HUDEP-2 (cell line): ENCODE measurements at regions not wholly inside any gene's neighbourhood (a gene's known extent, or its start where the extent isn't known, plus 50 kb on each side); places are given as distances from the start of the nearest gene placed in this dataset.
"Not testable (repeated sequence)": the region's sequence is repeated elsewhere in the genome, so short reads cannot be mapped to it uniquely, and the experiment has no call there.

ENCODE experiments used
- DNase-seq, 76 experiments: peaks; one replicate each; lab custom pipeline; 2025; ENCODE audit not compliant: unreplicated experiment in 76 of 76; lab: John Stamatoyannopoulos, UW

GRCh38 chr20:48492015-48492714, 335.6 kb downstream of the PREX1 start:
- no peak for DNase-seq

DNA sequence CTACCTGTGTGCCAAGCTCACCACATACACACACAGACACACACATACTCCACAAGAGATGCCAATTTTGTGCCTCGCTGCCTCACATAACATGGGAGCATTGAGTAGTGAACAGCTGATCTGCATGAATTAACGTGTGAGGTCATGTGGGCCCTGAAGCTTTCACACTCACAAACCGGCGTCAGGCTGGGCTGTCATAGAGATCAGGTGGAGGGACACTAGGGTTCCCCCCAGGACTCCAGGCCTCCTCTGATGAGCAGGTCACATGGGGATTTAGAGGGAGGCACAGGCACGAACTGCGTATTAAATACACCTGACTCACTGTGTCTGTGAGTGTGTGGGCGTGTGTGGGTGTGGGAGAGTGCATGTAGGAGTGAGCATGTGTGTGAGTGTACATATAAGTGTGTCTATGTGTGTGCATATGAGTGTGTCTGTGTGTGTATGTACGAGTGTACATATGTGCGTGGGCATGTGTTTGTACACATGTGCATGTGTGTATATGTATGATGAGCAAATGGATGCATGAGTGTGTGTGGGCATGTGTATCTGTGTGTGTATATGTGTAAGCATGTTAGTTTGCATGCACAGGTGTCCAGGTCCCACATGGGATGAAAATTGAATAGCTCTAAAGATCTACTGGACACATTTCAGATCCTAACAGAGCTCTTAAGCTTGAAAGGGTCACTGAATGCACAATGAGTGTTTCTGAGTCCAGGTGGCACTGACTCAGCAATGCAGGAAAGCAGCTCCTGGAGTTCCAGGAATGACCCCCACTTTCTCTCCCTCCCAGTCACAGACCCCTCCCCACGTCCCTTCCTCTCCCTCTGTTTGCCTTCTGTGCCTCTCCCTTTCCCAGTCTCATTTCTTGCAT, 336.6 kb downstream of the PREX1 start:
- no peak for DNase-seq

GRCh38 chr20:48490341-48490740, 337.5 kb downstream of the PREX1 start:
- DNase-seq, result not testable (repeated sequence)

DNA sequence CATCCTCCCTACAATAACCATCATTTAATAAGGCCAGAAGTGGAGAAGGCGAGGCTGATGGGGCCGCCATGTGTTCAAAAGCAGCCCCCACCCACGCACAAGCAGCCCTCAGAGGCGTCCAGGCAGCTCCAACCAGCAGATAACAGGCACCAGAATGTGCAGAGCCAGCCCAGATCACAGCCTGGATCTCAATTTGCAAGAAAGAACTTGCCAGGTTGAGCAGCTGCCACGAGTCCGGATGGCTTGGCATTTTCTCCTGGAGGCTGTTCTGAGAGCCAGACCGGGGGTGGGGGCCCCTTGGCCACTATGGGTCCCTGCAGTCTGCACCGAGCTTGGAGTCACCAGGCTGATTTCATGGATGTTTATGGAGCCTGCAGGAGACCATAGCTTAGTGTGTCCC, 338.1 kb downstream of the PREX1 start:
- DNase-seq, result no peak

GRCh38 chr20:48489046-48489463, 338.7 kb downstream of the PREX1 start:
- no peak for DNase-seq

- DNase-seq, result not testable (repeated sequence)
These were observed 339.3 kb downstream of the PREX1 start for GRCh38 chr20:48488334-48489034.

DNA sequence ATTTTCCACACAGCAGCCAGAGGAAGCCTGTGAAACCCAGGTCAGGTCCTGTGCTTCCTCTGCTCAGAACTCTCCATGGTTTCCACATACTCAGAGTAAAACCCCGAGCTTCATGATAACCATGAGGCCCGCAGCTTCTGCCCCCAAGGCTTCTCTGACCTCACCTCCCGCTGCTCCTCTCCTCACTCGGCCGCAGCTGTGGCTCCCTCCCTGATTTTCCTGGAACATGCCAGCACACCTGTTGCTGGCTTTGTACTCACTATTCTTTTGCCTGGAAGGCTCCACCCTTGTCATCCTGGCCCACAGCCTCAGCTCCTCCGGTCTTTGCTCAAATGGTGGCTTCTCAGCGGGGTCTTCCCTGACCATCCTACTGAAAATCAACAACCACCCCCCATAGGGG, 341.7 kb downstream of the PREX1 start:
- no peak for DNase-seq

DNA sequence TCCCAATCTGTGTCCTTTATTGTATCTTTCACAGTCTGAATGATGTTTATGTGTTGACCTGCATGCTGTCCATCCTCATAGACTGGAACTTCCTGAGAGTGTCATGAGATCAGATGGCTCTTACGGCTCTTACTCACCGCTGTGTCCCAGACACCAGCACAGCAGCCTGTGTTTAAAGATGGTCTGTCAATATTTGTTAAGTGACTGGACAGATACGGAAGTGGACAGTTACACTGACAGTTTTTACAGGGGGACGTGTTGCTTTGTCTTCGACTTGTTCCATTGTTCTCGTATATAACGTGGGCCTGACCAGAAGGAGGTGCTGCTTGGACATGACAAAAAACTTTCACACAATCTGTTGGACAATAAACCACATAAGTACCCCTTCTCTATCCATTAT, 342.6 kb downstream of the PREX1 start:
- DNase-seq, result not testable (repeated sequence)

GRCh38 chr20:48483334-48484066, 344.3 kb downstream of the PREX1 start:
- no peak for DNase-seq

GRCh38 chr20:48482790-48483189, 345.0 kb downstream of the PREX1 start:
- no peak for DNase-seq

DNA sequence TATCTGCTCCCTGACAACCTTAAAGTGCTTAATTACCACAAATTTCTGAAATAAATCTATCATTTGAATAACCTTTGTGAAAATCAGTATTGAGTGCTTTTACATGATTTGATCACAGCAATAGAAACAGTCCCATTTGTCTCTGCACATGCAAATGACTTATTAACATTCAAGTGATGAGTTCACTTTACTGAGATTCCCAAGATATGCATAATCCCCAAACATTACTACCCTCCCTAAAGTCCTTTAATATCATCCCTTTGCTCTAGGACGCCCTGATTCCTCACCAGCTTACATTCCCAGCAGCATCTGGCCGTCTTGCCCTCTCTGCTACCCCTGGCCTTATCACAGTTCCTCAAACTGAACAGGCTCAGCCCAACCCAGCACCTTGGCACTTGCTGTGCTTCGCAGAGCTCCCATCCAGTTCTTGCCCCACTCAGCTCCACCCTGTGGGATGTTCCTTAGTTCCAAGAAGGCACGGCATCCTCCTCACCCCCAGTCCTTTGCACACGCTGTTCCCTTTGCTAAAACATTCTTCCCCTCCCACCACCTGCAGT, 347.5 kb downstream of the PREX1 start:
- no peak for DNase-seq

DNA sequence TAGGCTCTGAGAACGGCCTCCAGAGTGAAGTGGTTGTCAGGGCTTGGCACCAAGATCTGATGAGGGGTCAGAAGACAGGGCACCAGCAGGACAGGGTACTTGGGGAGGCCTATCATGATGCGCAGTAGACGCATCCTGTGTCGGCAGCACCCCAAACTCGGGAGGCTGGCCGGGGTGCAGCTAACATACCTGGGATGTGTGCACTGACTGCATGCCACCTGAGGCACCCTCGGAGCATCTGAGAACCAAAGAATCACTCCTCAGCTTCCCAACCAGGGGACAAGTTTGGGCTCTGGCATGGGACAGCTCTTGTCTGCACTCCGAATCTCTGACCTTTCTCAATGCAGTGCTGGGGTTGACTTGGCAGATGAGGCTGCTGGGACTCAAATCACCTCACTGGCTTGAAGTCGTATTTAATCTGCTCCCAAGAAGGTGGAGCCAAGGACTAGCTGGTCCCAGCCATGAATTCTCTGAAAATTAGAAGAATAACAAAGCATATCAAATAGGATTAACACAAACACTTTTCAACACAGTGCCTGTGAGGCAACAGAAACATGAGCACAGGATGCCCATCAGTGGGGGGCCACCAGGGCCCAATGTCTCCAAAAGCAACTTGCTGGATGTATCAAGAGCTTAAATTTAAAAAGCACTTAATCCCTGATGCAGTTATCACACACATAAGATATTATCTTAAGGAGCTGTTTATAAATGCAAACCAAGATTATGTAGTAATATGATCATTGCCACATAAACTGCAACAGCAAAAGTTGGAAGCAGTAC, 348.8 kb downstream of the PREX1 start:
- DNase-seq, result no peak

DNA sequence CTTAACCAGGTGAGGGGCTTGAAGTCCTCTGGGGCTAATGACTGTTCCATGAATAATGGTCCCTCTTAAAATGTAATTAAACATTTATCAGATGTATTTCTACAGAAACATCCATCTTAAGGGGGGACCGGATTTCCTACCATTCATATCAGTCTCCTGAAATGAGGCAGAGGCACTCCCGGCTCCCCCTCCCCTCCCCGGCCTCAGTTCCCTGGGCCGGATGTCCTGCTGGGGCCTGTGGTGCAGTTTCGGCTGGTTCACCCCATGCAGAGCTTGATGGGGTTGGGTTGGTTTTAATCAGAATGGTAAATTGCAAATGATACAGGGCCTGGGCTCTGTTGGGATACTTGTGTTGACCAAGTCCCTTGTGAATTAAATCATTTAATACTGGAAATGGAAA, 349.4 kb downstream of the PREX1 start:
- DNase-seq, result no peak

GRCh38 chr20:48476854-48477253, 350.9 kb downstream of the PREX1 start:
- DNase-seq, result no peak

GRCh38 chr20:48474022-48474421, 353.8 kb downstream of the PREX1 start:
- DNase-seq, result no peak

- DNase-seq, result no peak
These were observed 355.9 kb downstream of the PREX1 start for GRCh38 chr20:48471759-48472408.

GRCh38 chr20:48471176-48471575, 356.6 kb downstream of the PREX1 start:
- no peak for DNase-seq

DNA sequence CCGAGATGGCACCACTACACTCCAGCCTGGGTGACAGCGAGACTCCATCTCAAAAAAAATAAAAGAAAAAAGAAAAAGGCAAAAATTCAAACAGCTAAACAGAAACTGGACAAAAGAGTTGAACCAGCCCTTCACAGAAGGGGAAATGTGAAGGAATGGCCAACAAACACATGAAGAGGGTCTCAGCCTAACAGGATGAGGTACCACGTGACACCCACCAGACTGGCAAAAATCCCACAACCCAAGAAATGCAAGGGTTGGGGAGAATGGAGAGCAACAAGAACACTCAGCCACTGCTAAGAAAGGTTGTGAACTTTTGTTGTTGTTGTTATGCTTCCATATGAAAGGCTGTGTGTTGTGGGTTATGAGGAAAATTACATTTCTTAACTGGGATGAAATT, 357.7 kb downstream of the PREX1 start:
- DNase-seq, result no peak

DNA sequence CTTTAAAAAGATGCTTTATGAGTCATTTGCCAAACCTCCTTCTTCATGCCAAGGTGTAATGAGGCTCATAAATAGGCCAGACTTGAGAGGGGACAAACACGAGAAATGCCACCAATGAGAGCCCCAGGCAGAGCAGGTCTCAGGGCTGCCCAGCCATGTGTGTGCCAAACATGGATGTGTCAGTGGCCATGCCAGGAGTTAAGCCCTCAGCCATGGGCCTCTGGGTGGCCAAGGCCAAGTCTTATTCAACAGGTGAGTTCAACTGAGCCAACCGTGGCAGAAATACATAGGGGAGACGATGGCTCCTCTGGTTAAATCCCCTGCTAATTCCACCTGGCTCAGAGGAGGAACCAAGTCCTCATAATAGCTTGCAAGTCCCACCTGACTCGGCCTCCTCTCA, 358.8 kb downstream of the PREX1 start:
- no peak for DNase-seq
